ENCODE measurements at regions not wholly inside any gene's neighbourhood (a gene's known extent, or its start where the extent isn't known, plus 50 kb on each side); places are given as distances from the start of the nearest gene placed in this dataset.
"Not testable (repeated sequence)": the region's sequence is repeated elsewhere in the genome, so short reads cannot be mapped to it uniquely, and the experiment has no call there.

- DNase-seq (no peak), ATAC-seq (no peak)
- Mint-ChIP-seq H3K4me1 (no peaks in the 10 kb centered on the region), H3K27ac (no peak overlapping the region), H3K27me3 (no peaks in the 10 kb centered on the region), H3K4me3 (no peak overlapping the region), H3K36me3 (ENCODE audit: low read depth) (no peaks in the 10 kb centered on the region), H3K9me3 (no peaks in the 10 kb centered on the region)
Measured at GRCh38 chrX:123084797-123085196, 99.3 kb upstream of the GRIA3 start.

DNA sequence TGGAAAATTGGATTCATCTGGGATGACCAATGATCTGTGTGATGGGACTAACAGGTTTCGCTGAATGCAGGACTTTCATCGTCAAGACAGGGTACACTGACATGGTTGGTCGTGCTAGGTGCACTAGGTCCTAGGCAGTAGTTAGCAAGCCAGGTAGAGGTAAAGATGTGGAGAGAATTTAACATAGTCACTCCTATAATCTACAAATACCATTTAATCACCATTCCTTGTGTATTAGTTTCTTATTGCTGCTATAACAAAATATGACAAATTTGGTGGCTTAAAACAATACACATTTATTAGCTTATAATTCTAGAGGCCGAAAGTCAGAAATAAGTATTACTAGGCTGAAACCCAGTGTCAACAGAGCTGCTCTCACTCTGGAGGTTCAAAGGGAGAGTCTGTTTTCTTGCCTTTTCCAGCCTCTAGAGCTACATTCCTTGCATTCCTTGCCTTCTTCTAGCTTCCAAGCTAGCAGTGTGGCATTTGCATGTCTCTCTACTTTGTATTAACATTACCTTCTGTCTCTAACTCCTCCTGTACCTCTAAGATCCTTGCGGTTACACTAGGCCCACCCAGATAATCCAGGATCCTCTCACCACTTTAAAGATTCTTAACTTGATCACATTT, 98.7 kb upstream of the GRIA3 start:
- H3K36me3 Mint-ChIP-seq (ENCODE audit: low read depth) = no peaks in the 10 kb centered on the region
- H3K4me1 Mint-ChIP-seq = no peaks in the 10 kb centered on the region
- H3K27ac Mint-ChIP-seq = no peak overlapping the region
- H3K9me3 Mint-ChIP-seq = no peaks in the 10 kb centered on the region
- H3K4me3 Mint-ChIP-seq = no peak overlapping the region
- H3K27me3 Mint-ChIP-seq = no peaks in the 10 kb centered on the region
- no peak for DNase-seq
- no peak for ATAC-seq

GRCh38 chrX:123086768-123087167, 97.3 kb upstream of the GRIA3 start:
- no peak for ATAC-seq
- no peak overlapping the region for H3K27ac Mint-ChIP-seq
- H3K4me1 Mint-ChIP-seq = no peaks in the 10 kb centered on the region
- DNase-seq = no peak
- H3K4me3 Mint-ChIP-seq = no peak overlapping the region
- no peaks in the 10 kb centered on the region for H3K36me3 Mint-ChIP-seq (ENCODE audit: low read depth)
- H3K9me3 Mint-ChIP-seq = no peaks in the 10 kb centered on the region
- H3K27me3 Mint-ChIP-seq = no peaks in the 10 kb centered on the region

DNA sequence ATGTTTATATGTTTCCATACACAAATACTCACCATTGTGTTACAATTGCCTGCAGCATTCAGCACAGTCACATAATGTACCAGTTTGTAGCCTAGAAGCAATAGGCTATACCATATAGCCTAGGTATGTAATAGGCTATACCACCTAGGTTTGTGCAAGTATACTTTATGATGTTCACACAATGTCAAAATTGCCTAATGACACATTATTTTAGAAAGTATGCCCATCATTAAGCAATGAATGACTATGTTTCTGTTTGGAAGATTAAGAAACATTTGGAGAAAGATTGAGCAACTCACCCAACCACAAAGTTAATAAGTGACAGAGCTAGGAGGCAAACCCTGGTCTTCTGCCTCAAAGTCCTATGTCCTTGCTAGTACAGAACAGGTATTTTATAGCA, 96.8 kb upstream of the GRIA3 start:
- DNase-seq = no peak

GRCh38 chrX:123088331-123088730, 95.7 kb upstream of the GRIA3 start:
- Mint-ChIP-seq H3K4me3 (no peak overlapping the region), H3K9me3 (no peaks in the 10 kb centered on the region), H3K27me3 (no peaks in the 10 kb centered on the region), H3K4me1 (no peaks in the 10 kb centered on the region), H3K36me3 (ENCODE audit: low read depth) (no peaks in the 10 kb centered on the region), H3K27ac (no peak overlapping the region)
- ATAC-seq = no peak
- DNase-seq = no peak

More for the DNA sequence above, 96.8 kb upstream of the GRIA3 start:
- Mint-ChIP-seq H3K27me3 (no peaks in the 10 kb centered on the region), H3K36me3 (ENCODE audit: low read depth) (no peaks in the 10 kb centered on the region), H3K27ac (no peak overlapping the region), H3K9me3 (no peaks in the 10 kb centered on the region), H3K4me3 (no peak overlapping the region), H3K4me1 (no peaks in the 10 kb centered on the region)
- no peak for ATAC-seq

- Mint-ChIP-seq H3K9me3 (no peaks in the 10 kb centered on the region), H3K4me3 (no peak overlapping the region), H3K27ac (no peak overlapping the region), H3K4me1 (no peaks in the 10 kb centered on the region), H3K36me3 (ENCODE audit: low read depth) (no peaks in the 10 kb centered on the region), H3K27me3 (no peaks in the 10 kb centered on the region)
- ATAC-seq (no peak), DNase-seq (no peak)
Measured at GRCh38 chrX:123088930-123089329, 95.1 kb upstream of the GRIA3 start.

DNA sequence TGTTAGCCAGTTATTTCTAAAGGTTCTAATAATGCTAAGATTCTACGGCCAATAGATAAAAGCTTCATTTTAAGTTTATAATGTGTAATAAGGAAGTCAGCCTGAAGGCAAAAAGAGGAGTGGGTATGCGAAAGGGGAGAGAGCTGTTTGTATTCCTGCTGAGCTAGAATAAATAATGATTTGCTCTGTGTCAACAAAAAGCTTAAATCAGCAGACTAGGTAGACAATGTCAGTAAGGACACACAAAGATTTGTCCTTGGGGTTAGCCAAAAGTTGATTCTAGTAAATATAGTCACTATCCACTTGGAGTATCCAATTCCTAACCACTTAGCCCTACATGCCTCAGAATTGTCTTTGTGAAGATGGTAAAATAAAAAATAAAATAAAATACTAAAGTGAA, 90.3 kb upstream of the GRIA3 start:
- no peaks in the 10 kb centered on the region for H3K4me1 Mint-ChIP-seq
- H3K27me3 Mint-ChIP-seq = no peaks in the 10 kb centered on the region
- H3K27ac Mint-ChIP-seq = no peak overlapping the region
- DNase-seq (no peak), ATAC-seq (no peak)
- no peaks in the 10 kb centered on the region for H3K9me3 Mint-ChIP-seq
- no peaks in the 10 kb centered on the region for H3K36me3 Mint-ChIP-seq (ENCODE audit: low read depth)
- no peak overlapping the region for H3K4me3 Mint-ChIP-seq

GRCh38 chrX:123108513-123109427, 75.3 kb upstream of the GRIA3 start:
- Mint-ChIP-seq H3K36me3 (ENCODE audit: low read depth) (no peaks in the 10 kb centered on the region), H3K27ac (no peak overlapping the region), H3K4me3 (no peak overlapping the region), H3K4me1 (no peaks in the 10 kb centered on the region), H3K27me3 (no peaks in the 10 kb centered on the region), H3K9me3 (peaks cover 4% of the 10 kb centered on the region)
- ATAC-seq (no peak), DNase-seq (no peak)

GRCh38 chrX:123121241-123121640, 62.8 kb upstream of the GRIA3 start:
- no peak overlapping the region for H3K4me3 Mint-ChIP-seq
- H3K27me3 Mint-ChIP-seq = no peaks in the 10 kb centered on the region
- no peaks in the 10 kb centered on the region for H3K4me1 Mint-ChIP-seq
- ATAC-seq (no peak), DNase-seq (no peak)
- H3K9me3 Mint-ChIP-seq = no peaks in the 10 kb centered on the region
- no peak overlapping the region for H3K27ac Mint-ChIP-seq
- no peaks in the 10 kb centered on the region for H3K36me3 Mint-ChIP-seq (ENCODE audit: low read depth)

DNA sequence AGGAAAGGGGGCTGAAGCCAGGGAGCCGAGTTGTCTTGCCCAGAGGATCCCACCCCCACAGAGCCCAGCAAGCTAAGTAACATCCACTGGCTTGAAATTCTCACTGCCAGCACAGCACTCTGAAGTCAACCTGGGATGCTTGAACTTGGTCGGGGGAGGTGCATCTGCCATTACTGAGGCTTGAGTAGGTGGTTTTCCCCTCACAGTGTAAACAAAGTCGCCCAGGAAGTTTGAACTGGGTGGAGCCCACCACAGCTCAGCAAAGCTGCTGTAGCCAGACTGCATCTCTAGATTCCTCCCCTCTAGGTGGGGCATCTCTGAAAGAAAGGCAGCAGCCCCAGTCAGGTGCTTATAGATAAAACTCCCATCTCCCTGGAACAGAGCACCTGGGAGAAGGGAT, 54.3 kb upstream of the GRIA3 start:
- not testable (repeated sequence) for H3K4me1 Mint-ChIP-seq; H3K36me3 Mint-ChIP-seq (ENCODE audit: low read depth); H3K27me3 Mint-ChIP-seq; H3K9me3 Mint-ChIP-seq; DNase-seq; H3K27ac Mint-ChIP-seq; H3K4me3 Mint-ChIP-seq; ATAC-seq

Measured in activated naive CD8-positive, alpha-beta T cell treated with anti-CD3 and anti-CD28 coated beads, Interleukin-2, amount 50 U/mL, for 24 hours (primary cell).